GM21529 (cell line): ENCODE measurements at regions not wholly inside any gene's neighbourhood (a gene's known extent, or its start where the extent isn't known, plus 50 kb on each side); places are given as distances from the start of the nearest gene placed in this dataset.

Source experiments
- ATAC-seq: cut with Tn5 transposase; IDR thresholded peaks from one replicate; pipeline ENCODE4 v1.9.1; 2021; ENCODE audit not compliant: unreplicated experiment

GRCh38 chr3:194003114-194004057 is 132.6 kb upstream of the HES1 start:
- peak; percentile 76 for ATAC-seq

DNA sequence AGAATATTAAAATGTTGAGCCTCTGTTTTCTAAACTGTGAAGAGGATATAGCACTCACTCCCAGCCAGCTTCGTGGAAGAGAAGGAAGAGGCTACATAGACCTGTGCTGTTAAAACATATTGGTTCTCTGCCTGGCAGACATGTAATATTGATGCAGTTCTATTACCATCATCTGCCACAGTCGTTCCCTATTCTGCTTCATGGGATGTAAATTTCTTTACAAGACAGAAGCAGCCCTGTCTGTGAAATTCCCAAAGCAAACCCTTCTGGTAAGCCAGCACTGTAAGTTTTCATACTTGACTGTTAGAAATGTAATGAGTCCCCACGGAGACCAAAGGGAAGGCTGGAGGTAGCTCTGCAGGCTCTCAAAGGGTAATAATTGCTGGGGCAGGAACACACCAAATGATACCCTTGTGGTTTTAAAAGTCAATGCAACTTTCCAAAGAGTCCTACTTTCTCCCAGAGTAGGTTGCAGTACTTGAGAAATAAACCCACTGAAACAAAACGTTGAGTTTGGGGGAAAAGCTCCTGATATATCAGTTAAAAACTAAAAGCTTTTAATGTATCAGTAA is 129.9 kb upstream of the HES1 start:
- no peak for ATAC-seq

DNA sequence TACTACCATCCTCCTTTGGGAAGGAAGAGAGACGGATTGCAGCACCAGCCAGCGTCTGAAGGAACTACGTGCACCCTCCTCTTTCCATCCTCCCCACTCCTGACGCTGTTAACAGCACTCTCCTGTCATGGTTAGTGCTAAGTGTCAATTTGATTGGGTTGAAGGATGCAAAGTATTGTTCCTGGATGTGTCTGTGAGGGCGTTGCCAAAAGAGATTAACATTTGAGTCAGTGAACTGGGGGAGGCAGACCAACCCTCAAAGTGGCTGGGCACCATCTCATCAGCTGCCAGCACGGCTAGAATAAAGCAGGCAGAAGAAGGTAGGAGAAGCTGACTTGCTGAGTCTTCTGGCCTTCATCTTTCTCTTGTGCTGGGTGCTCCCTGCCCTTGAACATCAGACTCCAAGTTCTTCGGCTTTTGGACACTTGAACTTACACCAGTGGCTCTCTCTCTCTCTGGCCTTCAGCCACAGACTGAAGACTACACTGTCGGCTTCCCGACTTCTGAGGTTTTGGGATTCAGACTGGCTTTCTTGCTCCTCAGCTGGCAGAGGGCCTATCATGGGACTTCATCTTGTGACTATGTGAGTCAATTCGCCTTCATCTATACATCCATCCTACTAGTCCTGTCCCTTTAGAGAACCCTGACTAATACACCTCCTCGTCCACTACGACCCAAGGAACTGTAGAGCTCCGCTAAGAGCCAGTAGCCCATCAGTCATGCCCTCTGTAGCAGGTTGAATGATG is 128.2 kb upstream of the HES1 start:
- no peak for ATAC-seq

DNA sequence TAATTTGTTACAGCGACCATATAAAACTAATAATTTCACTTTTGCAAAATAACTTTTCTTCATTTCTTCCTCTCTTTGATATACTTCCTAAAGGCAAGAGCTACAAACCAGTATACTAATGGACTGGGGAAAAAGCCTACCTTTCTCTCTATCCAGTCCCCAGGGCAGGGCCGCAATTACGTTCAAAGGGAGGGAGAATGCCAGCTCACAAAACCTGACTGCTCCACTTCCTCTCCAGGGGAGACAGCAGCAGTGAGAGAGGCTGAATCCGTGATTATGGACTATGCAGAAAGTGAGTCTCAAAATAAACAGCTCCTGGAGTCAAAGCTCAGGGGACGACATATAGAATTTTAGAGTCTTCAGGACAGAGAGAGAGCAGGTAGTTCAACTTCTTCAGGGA is 126.9 kb upstream of the HES1 start:
- no peak for ATAC-seq

DNA sequence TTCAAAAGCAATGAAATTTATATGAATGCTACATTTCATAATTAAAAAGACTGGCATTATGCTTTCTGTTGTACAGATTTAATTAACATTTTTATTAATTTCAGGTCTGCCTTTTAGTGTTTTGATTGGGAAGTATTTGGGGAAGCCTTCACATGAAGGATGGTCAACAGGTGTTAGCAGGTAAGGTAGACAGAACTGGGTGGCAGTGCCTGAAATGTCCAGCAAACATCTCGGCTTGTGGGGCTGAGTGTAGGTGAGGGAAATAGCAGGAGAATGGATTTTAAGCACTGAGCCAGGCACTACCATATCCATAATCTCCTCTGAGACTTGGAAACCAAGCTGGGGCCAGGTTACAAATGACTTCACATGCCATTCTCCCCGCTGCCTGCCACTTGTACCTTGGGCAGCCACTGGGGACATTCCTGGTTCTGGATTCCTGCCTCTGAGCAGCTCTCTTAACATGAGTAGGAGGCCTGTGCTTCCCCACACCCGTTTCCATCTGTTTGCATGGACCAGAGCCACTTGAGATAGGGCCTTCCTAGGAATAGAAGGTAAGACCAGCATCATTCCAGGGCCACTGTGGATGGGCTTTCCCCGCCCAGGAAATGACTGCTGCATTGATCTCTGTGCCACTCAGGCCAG is 125.9 kb upstream of the HES1 start:
- ATAC-seq: no peak

DNA sequence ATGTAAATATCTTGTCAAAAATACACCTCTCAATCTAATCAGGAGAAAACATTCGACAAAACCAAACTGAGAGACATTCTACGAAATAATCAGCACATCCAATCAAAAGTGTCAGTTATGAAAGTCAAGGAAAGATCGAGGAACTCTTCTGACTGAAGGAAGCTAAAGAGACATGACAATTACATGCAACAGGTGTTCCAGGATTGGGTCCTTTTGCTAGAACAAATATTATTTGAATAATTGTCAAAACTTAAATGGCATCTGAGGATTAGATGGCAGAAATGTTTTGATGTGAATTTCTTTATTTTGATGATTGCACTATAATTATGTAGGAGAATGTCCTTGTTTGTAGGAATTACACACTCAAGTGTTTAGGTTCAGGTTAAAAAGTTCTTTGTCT is 124.1 kb upstream of the HES1 start:
- ATAC-seq: no peak

- ATAC-seq: no peak
Measured at GRCh38 chr3:194013928-194014327, 122.0 kb upstream of the HES1 start.

DNA sequence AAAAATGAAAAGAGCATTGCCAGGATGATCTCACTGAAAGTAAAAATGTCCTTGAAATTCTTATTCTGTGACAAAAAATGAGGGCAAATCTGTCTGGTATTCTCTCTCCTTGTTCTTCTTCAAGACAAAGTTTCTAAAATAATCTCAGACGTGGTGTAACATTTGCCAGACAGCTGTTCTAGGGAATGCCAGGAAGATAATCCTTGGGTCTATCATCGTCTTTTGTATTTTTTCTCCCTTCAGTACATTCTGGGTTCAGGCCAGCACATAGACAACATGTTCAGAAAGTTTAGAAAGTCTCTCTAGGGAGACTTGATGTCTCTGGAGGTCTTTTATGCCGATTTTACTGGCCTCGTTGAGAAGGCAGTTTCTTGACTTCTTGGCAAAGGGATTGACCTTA is 121.2 kb upstream of the HES1 start:
- ATAC-seq: no peak

- no peak for ATAC-seq
Measured at GRCh38 chr3:194019398-194020165, 116.4 kb upstream of the HES1 start.

DNA sequence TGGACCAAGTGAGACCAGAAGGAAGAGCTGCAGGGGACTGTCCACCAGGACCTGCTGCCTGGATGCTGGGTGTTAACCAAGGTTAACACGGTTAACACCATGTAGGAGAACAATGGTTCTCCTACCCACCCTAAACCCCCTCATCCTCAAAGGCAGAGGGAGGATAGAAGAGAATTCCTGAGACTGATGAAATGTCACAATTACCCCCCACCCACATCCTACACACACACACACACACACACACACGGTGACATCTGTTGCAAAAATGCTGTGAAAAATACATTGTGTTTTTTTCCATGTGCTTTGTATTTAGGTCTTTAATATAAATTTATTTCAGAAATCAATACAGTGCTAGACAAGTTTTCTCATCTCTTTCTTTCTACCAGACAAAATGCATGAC is 113.9 kb upstream of the HES1 start:
- ATAC-seq: no peak

DNA sequence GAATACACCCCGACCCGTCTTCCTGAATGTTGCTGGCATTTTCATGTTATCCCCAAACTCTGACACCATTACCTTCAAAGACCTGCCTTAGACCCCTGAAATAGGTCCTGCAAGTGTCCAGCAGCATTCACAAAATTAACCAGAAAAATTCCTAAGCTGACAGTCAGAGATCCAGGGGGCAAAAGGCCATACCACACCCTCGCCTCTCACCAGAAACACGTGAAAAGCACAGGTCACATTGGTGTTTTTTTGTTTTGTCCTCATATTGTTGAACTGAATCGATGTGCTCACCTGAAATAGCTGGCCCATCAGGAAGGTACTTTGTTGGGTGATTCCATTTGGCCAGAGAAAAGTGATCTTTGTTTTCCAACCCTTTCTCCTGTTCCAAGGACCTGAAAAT is 113.1 kb upstream of the HES1 start:
- no peak for ATAC-seq

DNA sequence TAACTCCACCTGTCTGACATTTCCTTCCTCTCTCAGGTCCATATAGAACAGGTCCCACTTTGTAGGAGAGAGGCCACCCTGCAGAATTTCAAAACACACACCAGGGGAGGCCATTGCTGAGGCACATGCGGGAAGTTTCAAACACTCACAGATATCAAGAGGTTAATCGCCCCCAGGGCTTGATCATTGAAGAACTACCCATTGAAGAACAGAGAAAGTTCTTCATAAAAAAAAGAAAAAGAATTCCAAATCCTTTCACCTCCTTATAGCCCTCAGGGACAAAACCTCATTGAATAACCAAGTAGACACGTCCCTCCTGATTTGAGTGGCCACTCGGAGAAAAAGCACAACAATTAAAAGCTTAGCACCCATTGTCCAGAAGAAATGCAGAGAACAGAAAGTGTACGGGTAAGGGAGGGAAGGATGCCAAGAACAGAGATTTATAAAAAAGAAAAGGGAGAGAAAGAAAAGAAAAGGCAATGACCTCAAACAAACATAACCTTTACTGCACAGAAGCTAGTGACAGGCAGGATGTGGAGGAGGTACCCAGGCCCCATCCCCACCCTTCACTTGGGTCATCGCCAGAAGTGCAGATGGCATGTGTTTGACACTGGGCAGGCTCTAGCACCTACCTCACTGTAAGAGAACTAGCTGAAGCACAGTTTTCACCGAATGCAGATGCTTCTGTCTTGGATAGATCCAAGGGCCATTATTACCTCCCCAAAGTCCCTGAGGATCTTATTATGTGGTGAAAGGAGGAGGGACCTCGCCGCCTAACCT is 112.3 kb upstream of the HES1 start:
- no peak for ATAC-seq

DNA sequence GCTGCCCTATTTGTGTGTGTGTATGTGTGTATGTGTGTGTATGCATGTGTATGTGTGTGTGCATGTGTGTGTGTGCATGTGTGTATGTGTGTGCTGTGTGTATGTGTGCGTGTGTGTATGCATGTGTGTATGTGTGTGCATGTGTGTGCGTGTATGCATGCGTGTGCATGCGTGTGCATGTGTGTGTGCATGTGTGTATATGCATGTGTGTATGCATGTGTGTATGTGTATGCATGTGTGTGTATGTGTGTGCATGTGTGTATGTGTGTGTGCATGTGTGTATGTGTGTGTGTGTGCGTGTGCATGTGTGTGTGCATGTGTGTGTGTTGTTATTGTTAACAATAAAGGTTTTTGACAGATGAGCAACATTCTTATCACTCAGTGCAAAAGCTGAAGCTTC is 110.8 kb upstream of the HES1 start:
- ATAC-seq: no peak

DNA sequence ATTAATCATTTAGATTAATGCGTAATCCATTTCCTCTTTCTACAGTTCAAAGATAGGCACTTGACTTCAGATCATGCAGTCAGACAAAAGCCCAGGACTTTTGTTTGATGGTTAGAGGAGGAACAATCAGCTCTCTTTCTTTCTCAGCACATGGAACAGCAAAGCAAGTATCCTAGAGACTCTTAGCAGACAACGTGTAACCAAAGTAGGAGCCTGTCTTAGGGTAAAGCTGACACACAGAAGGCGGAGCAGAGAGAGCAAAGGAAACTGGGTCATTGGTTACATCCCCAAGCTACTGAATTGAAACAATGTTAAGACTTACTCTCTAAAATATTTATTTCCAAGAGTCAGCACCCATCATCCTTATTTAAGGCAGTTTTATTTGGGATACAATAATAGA is 110.0 kb upstream of the HES1 start:
- no peak for ATAC-seq

DNA sequence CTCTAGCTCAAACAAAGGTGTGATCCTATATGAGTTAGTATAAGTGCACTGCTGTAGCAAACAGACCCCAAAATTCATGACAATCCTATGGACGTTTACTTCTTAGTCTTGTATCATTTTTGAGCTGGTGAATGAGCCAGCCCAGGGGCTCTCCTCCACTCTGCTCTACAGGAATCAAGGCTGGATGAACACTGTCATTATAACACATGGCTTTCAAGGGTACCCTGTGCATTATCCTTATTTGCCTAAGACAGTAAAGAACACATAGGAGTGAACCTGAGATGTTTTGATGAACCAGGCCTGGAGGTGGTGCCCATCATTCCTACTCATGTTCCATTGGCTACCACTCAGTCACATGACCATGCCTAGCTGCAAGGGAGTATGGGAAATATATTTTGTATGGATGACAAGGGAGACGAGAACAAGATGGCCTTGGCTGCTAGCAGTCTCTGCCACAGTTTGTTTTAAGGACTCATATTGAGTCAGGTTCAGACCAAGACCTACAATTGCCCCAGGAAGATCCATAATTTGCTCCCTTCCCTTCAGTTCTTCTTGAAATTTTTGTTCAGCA is 107.4 kb upstream of the HES1 start:
- no peak for ATAC-seq

DNA sequence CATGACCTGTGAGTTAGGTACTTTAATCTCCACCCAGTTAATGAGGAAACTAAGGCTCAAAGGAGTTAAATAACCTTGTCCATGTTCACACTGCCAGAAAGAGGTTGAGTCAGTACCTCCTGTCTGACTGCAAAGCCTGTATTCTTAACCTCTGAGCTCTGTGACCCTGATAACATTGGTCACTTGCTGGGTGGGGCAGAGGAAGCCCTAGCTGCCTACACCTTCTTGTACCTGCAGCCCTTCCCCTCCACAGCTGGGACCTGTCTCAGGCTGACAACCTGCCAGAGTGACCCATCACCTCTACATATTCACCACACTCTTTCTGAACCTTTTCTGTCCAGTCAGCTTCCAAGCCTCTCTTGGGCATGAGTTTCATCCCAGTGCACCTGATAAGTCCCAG is 106.1 kb upstream of the HES1 start:
- no peak for ATAC-seq

DNA sequence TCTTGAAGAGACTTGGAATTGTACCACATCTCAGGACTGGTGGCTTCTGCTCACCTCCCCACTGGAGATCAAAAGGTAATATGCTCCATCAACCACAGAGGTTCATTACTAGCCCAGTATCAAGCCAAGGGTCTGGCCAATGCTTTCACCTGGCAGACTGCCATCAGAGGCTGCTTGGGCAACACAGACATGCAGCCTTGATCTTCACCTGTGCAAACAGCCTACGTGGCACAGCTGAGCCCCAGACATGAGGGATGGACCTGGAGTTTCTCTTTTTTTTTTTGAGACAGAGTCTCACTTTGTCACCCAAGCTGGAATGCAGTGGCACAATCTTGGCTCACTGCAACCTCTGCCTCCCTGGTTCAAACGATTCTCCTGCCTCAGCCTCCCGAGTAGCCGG is 105.6 kb upstream of the HES1 start:
- no peak for ATAC-seq

GRCh38 chr3:194031349-194031748 is 104.6 kb upstream of the HES1 start:
- ATAC-seq: no peak

GRCh38 chr3:194031867-194032635 is 103.9 kb upstream of the HES1 start:
- ATAC-seq: no peak
